GM19035 (cell line): ENCODE measurements at regions not wholly inside any gene's neighbourhood (a gene's known extent, or its start where the extent isn't known, plus 50 kb on each side); places are given as distances from the start of the nearest gene placed in this dataset.

Source experiments
- ATAC-seq: cut with Tn5 transposase; IDR thresholded peaks from one replicate; pipeline ENCODE4 v1.9.1; 2021; ENCODE audit not compliant: unreplicated experiment

DNA sequence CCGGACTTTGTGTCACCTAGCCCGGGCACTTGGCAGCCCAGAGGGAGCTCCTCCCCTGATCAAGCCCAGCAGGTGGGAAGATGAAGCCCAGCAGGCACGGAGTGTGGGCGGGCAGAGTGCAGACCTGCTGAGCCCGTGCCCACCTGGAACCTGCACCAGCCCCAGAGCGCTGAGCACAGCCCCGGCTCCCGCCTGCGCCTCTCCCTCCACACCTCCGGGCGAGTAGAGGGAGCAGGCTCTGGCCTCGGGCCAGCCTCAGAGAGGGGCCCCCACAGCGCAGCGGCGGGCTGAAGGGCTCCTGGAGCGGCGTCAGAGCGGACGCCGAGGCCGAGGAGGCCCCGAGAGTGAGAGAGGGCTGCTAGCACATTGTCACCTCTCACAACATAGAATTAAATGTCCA lies 257.7 kb downstream of the VGLL3 start:
- no peak for ATAC-seq

- no peak for ATAC-seq
Observed at GRCh38 chr3:86731501-86731901, 259.4 kb downstream of the VGLL3 start.

DNA sequence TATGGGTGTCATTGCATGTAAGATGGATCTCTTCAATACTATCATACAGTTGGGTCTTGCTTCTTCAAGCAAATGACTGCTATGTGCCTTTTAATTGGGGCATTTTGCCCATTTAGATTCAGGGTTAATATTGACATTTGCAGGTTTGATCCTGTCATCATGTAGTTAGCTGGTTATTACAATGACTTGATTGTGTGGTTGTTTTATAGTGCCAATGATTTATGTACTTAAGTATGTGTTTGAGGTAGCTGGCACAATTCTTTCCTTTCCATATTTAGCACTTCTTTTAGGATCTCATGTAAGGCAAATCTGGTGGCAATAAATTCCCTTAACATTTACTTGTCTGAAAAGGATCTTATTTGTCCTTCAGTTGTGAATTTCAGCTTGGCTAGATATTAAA lies 267.5 kb downstream of the VGLL3 start:
- ATAC-seq: no peak

DNA sequence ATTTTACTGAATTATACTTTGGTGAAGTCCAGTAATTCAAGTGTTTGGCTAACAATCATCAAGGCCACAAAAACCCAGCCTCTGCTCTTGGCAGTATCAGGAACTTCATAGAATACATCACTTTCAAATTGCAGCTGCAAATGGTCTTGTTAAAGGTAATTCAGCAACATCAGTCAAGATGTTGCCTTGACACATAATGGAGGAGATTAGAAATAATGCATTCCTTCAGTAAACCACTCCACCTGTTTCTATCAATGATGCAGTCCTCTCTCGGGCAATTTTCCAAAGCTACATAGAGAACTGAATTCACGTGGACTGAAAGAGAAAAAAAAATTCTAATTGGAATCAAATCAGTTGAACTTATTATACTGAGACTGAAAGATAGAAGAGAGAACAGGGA lies 279.3 kb downstream of the VGLL3 start:
- ATAC-seq: no peak

DNA sequence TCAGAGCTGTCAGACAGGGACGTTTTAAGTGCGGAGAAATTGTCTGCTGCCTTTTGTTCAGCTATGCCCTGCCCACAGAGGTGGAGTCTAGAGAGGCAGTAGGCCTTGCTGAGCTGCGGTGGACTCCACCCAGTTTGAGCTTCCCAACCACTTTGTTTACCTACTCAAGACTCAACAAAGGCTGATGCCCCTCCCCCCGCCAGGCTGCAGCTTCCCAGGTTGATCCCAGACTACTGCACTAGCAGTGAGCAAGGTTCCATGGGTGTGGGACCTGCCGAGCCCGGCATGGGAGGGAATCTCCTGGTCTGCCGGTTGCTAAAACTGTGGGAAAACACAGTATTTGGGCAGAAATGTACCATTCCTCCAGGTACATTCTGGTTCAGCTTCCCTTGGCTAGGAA lies 282.1 kb downstream of the VGLL3 start:
- no peak for ATAC-seq

DNA sequence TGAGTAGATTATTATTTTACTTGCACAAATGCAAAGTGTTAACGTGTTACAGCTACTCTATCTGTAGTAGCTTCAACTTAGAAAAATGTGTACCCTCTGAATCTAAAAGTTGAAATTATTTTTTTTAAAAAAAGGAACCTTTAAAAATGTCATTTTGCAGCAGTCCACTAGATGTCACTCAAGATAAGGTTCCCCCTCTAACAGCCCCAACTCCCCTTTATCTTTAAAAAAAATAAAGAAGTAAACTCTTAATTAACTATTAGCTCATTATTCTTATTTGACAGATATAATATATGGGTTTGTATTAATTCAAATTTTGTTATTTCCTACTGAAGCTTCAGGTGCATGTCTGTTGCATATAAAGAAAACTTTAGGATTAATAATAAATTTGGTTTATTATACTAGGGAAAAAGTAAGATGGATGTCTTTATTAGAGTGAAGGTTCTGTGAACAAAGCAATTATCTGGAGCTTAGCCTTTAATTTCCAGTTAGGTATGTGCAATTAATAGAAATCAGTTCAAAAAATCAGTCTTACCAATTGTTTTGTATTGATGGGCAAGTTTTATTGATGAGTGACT lies 288.5 kb downstream of the VGLL3 start:
- no peak for ATAC-seq

DNA sequence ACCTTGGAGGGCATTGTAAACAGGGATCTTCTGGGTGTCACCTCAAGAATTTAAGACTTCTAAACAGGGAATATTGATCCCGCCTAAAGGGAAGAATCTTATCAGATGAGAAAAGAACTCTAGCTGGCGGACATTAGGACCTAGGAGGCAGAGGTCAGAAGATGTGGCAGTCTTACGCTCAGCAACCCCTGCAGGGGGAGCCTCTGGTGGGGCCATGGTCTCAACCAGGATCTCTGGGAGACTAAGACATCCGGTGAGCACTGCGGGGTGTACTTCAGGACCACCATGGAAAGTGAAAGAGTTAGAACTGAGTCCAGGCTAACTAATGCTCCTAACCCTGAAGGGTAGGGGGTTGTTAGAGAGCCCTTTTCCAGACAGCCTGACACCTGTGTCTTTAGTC lies 295.2 kb downstream of the VGLL3 start:
- no peak for ATAC-seq

GRCh38 chr3:86673991-86674390 lies 317.0 kb downstream of the VGLL3 start:
- no peak for ATAC-seq

GRCh38 chr3:86661817-86662216 lies 329.1 kb downstream of the VGLL3 start:
- ATAC-seq: no peak

GRCh38 chr3:86658876-86659275 lies 332.1 kb downstream of the VGLL3 start:
- ATAC-seq: no peak

DNA sequence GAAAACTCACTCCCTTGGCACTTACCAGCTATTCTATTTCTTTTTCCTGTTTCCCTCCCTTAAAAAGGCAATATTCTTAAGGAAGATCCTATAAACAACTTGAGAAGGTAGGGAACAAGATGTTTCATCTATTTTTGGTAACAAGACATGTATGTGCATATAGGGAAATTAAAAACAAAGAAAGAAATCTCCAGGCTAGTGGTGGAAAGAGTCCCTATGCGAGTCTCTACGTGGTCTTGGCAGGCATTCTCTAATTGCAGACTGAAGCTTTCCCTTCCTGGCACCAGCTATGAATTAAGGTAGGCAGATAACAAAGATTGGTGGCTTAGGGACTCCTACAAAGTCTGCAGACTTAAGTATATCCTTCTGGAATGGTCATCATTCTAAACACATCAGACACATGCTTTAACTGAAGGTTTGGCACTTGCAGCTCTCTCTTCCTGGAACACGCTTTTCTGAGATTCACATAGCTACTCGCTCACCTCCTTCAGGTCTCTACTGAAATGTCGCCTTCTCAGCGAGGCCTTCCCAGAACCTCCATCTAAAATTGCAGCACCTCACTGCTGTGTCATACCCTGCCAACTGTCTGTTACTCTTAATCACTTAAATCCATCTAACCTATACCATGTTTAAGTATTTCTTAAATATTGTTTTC lies 336.0 kb downstream of the VGLL3 start:
- ATAC-seq: no peak

DNA sequence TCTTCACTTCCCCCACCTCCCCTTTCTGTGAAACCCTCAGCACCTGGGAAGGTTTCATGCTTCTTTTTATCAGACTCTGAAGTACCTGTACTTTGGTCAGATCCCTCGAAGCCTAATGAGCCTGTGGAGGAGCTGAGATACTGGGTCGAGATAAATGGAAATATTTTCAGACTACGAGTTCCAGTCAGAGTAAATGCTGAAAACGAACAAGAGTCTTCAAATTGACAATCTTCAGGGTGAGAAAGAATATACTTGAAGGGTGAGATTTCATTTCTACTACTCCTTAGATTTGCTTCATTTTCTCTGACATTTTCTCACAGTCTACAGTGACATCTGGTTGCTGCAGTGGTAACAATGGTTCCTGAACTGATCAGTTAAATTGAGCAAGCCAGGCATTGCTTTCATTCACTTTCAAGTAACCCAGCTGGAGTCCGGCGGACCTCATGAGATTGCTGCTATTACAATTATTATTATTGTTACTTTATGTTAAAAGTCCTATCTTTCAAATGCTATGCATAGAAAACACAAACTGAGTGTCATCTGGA lies 337.2 kb downstream of the VGLL3 start:
- ATAC-seq: no peak

GRCh38 chr3:86648087-86648486 lies 342.9 kb downstream of the VGLL3 start:
- ATAC-seq: no peak

DNA sequence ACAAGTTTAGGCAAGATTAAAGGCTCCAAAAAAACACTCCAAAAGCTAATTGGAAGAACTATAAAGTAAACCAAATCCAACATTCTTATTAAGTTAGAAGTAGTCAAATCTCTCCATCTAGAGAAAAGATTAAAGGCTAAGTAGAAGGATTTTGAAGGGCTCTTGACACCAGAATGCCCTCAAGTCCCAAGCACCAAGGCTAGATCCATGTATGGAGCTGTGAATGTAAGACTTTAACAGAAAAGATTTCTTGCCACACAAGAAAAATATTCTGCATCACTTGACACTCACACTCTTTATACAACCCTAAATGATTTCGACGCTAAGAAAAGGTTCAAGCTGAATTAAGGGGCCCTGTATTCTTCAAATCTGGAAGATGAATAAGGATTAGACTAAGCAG lies 345.2 kb downstream of the VGLL3 start:
- no peak for ATAC-seq

GRCh38 chr3:86634361-86634760 lies 356.6 kb downstream of the VGLL3 start:
- no peak for ATAC-seq

GRCh38 chr3:86629511-86629910 lies 361.4 kb downstream of the VGLL3 start:
- no peak for ATAC-seq

GRCh38 chr3:86624192-86624591 lies 366.8 kb downstream of the VGLL3 start:
- ATAC-seq: no peak

GRCh38 chr3:86618706-86619105 lies 372.2 kb downstream of the VGLL3 start:
- ATAC-seq: no peak

- ATAC-seq: no peak
Observed at GRCh38 chr3:86605166-86605565, 385.8 kb downstream of the VGLL3 start.

DNA sequence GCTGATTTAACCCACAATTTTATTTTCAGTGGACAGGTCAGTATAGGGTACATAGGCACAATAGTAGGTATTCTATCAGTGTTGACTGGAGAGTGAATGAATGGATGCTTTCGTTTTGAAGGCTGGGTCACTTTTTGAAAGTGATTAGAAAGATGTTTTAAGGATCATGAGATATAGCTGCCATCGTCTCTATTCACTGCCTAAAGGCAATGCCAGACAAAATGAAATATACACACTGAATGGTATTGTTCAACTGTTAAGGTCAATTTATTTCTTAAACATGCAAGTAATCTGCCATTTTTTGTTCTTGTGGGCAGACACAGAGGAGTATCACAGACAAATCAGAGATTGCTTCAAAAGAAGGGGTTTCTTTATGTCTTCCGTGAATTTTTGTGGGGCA lies 395.3 kb downstream of the VGLL3 start:
- ATAC-seq: no peak

- ATAC-seq: no peak
Observed at GRCh38 chr3:86594838-86595237, 396.1 kb downstream of the VGLL3 start.

- no peak for ATAC-seq
Observed at GRCh38 chr3:86578071-86578470, 412.9 kb downstream of the VGLL3 start.

DNA sequence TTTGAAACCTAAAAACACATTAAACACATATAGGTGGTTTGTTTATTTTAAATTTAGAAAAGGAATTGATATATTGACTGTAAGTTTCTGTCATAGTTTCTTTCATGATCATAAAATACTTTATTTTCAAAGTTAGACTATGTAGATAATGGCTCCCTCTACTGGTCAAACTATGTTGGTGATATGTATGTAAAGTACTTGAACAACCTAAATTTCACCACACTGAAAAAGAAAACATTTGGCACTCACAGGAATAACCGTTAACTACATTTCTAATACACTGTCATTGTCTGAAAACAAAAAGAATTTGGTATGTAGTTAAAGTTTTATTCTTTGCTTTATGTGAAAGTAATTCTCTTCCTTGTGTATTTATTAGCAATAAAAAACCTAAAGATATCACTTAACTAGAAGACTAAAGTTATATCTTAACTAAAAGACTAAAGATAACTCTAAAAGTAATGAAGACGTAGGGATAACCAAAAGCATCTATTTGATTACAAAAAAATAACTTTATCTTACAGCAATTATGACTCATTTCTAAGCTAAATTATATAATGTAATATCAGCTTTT lies 427.5 kb downstream of the VGLL3 start:
- peak; percentile 64 for ATAC-seq
